Stimulated activated CD4-positive, alpha-beta T cell treated with anti-CD3 and anti-CD28 coated beads, Interleukin-12 subunit alpha, Interleukin-12 subunit beta, amount 100 ng/mL, for 24 hours (primary cell): ENCODE measurements at regions not wholly inside any gene's neighbourhood (a gene's known extent, or its start where the extent isn't known, plus 50 kb on each side); places are given as distances from the start of the nearest gene placed in this dataset.
"Not testable (repeated sequence)": the region's sequence is repeated elsewhere in the genome, so short reads cannot be mapped to it uniquely, and the experiment has no call there.

Experiments
- DNase-seq, 2 experiments: peaks; one replicate each; pipeline ENCODE4 v3.0.0-alpha.2; 2020; ENCODE audit warnings: low read depth in 2 of 2

GRCh38 chr2:236408090-236408489 is 143.9 kb upstream of the ASB18 start:
- DNase-seq, result no peak

- no peak for DNase-seq
These were observed 144.6 kb upstream of the ASB18 start for GRCh38 chr2:236408786-236409185.

- DNase-seq, result no peak
These were observed 151.7 kb upstream of the ASB18 start for GRCh38 chr2:236415684-236416444.

- no peak for DNase-seq
These were observed 152.5 kb upstream of the ACKR3 start for GRCh38 chr2:236417150-236417549.

- DNase-seq, result no peak
These were observed 139.0 kb upstream of the ACKR3 start for GRCh38 chr2:236430584-236430983.

- DNase-seq, result no peak
These were observed 135.0 kb upstream of the ACKR3 start for GRCh38 chr2:236434593-236434992.

GRCh38 chr2:236440110-236440881 is 129.3 kb upstream of the ACKR3 start:
- DNase-seq, result no peak

GRCh38 chr2:236444187-236444586 is 125.4 kb upstream of the ACKR3 start:
- no peak for DNase-seq

- DNase-seq, result no peak
These were observed 123.9 kb upstream of the ACKR3 start for GRCh38 chr2:236445678-236446077.

- DNase-seq, result no peak
These were observed 123.1 kb upstream of the ACKR3 start for GRCh38 chr2:236446521-236446920.

- no peak for DNase-seq
These were observed 120.4 kb upstream of the ACKR3 start for GRCh38 chr2:236449167-236449761.

- DNase-seq, result no peak
These were observed 117.4 kb upstream of the ACKR3 start for GRCh38 chr2:236452238-236452637.

- no peak for DNase-seq
These were observed 115.5 kb upstream of the ACKR3 start for GRCh38 chr2:236454076-236454475.

- DNase-seq, result no peak
These were observed 110.2 kb upstream of the ACKR3 start for GRCh38 chr2:236459393-236459792.

GRCh38 chr2:236464140-236464539 is 105.5 kb upstream of the ACKR3 start:
- no peak for DNase-seq

- DNase-seq, result no peak
These were observed 96.7 kb upstream of the ACKR3 start for GRCh38 chr2:236472720-236473495.

GRCh38 chr2:236473691-236474090 is 95.9 kb upstream of the ACKR3 start:
- DNase-seq, result no peak

- DNase-seq, result no peak
These were observed 89.8 kb upstream of the ACKR3 start for GRCh38 chr2:236479814-236480213.

- no peak for DNase-seq
These were observed 86.5 kb upstream of the ACKR3 start for GRCh38 chr2:236483102-236483501.

- DNase-seq, result no peak
These were observed 84.1 kb upstream of the ACKR3 start for GRCh38 chr2:236485519-236485918.

GRCh38 chr2:236489083-236489482 is 80.5 kb upstream of the ACKR3 start:
- not testable (repeated sequence) for DNase-seq

GRCh38 chr2:236489895-236490404 is 79.7 kb upstream of the ACKR3 start:
- no peak for DNase-seq
